ENCODE measurements at regions not wholly inside any gene's neighbourhood (a gene's known extent, or its start where the extent isn't known, plus 50 kb on each side); places are given as distances from the start of the nearest gene placed in this dataset.

- DNase-seq, result no peak
Observed at GRCh38 chr1:216983823-216984222, 260.6 kb upstream of the ESRRG start.

GRCh38 chr1:216961516-216961915 is 238.3 kb upstream of the ESRRG start:
- no peak for DNase-seq

- no peak for DNase-seq
Observed at GRCh38 chr1:216960716-216961115, 237.5 kb upstream of the ESRRG start.

GRCh38 chr1:216958569-216958968 is 235.3 kb upstream of the ESRRG start:
- no peak for DNase-seq

GRCh38 chr1:216953495-216953894 is 230.3 kb upstream of the ESRRG start:
- DNase-seq, result no peak

GRCh38 chr1:216952864-216953263 is 229.6 kb upstream of the ESRRG start:
- no peak for DNase-seq

- no peak for DNase-seq
Observed at GRCh38 chr1:216945538-216946080, 222.4 kb upstream of the ESRRG start.

- no peak for DNase-seq
Observed at GRCh38 chr1:216944864-216945510, 221.8 kb upstream of the ESRRG start.

- DNase-seq, result no peak
Observed at GRCh38 chr1:216937491-216937890, 214.3 kb upstream of the ESRRG start.

GRCh38 chr1:216936779-216937178 is 213.6 kb upstream of the ESRRG start:
- no peak for DNase-seq

- no peak for DNase-seq
Observed at GRCh38 chr1:216935901-216936300, 212.7 kb upstream of the ESRRG start.

GRCh38 chr1:216932424-216932823 is 209.2 kb upstream of the ESRRG start:
- DNase-seq, result no peak

GRCh38 chr1:216929870-216930582 is 206.8 kb upstream of the ESRRG start:
- DNase-seq, result no peak

- no peak for DNase-seq
Observed at GRCh38 chr1:216927633-216928032, 204.4 kb upstream of the ESRRG start.

GRCh38 chr1:216926720-216927510 is 203.7 kb upstream of the ESRRG start:
- DNase-seq, result no peak

GRCh38 chr1:216925962-216926625 is 202.9 kb upstream of the ESRRG start:
- DNase-seq, result no peak

- no peak for DNase-seq
Observed at GRCh38 chr1:216924732-216925131, 201.5 kb upstream of the ESRRG start.

GRCh38 chr1:216923601-216924000 is 200.4 kb upstream of the ESRRG start:
- no peak for DNase-seq

GRCh38 chr1:216922406-216922805 is 199.2 kb upstream of the ESRRG start:
- no peak for DNase-seq

GRCh38 chr1:216921866-216922265 is 198.6 kb upstream of the ESRRG start:
- no peak for DNase-seq

- DNase-seq, result no peak
Observed at GRCh38 chr1:216919060-216919970, 196.1 kb upstream of the ESRRG start.

All from left kidney (tissue), 1 donor.